ENCODE measurements at regions not wholly inside any gene's neighbourhood (a gene's known extent, or its start where the extent isn't known, plus 50 kb on each side); places are given as distances from the start of the nearest gene placed in this dataset.

GRCh38 chr11:115005663-115006062, 327.3 kb downstream of the NXPE2 start:
- Histone ChIP-seq H3K4me3 (no peak overlapping the region), H3K36me3 (no peaks in the 10 kb centered on the region), H3K27ac (no peak overlapping the region), H3K9me3 (peaks cover 0 to 5% (median 0%) of the 10 kb centered on the region in 3 donors), H3K4me1 (no peaks in the 10 kb centered on the region), H3K27me3 (no peaks in the 10 kb centered on the region)
- no peak for DNase-seq
- intact Hi-C loops (cut with DNase I; ENCODE audit: low total_unique reads), result no loop called here
- TF ChIP-seq CTCF (IDR thresholded peaks at IDR 0.05), result no peak

GRCh38 chr11:115007851-115008250, 329.5 kb downstream of the NXPE2 start:
- DNase-seq, result no peak

GRCh38 chr11:115008799-115009198, 330.5 kb downstream of the NXPE2 start:
- Histone ChIP-seq H3K9me3 (no peaks in the 10 kb centered on the region), H3K4me1 (no peaks in the 10 kb centered on the region), H3K27me3 (no peaks in the 10 kb centered on the region), H3K27ac (no peak overlapping the region), H3K36me3 (no peaks in the 10 kb centered on the region), H3K4me3 (no peak overlapping the region)
- intact Hi-C loops (cut with DNase I; ENCODE audit: low total_unique reads), result no loop called here
- TF ChIP-seq CTCF (IDR thresholded peaks at IDR 0.05), result no peak
- no peak for DNase-seq

More at GRCh38 chr11:115007851-115008250, 329.5 kb downstream of the NXPE2 start:
- no peak for TF ChIP-seq CTCF (IDR thresholded peaks at IDR 0.05)
- intact Hi-C loops (cut with DNase I; ENCODE audit: low total_unique reads), result no loop called here
- no peaks in the 10 kb centered on the region for H3K36me3 ChIP-seq
- no peaks in the 10 kb centered on the region for H3K4me1 ChIP-seq
- no peaks in the 10 kb centered on the region for H3K27me3 ChIP-seq
- H3K9me3 ChIP-seq, result no peaks in the 10 kb centered on the region
- no peak overlapping the region for H3K27ac ChIP-seq
- H3K4me3 ChIP-seq, result no peak overlapping the region

- no peaks in the 10 kb centered on the region for H3K27me3 ChIP-seq
- H3K36me3 ChIP-seq, result no peaks in the 10 kb centered on the region
- no peak for TF ChIP-seq CTCF (IDR thresholded peaks at IDR 0.05)
- no peak overlapping the region for H3K4me3 ChIP-seq
- no peaks in the 10 kb centered on the region for H3K4me1 ChIP-seq
- H3K9me3 ChIP-seq, result peaks cover 0 to 17% (median 8%) of the 10 kb centered on the region in 3 donors
- intact Hi-C loops (cut with DNase I; ENCODE audit: low total_unique reads), result no loop called here
- DNase-seq, result no peak
- no peak overlapping the region for H3K27ac ChIP-seq
Observed at GRCh38 chr11:115017529-115017928, 339.2 kb downstream of the NXPE2 start.

- H3K27ac ChIP-seq, result no peak overlapping the region
- no peaks in the 10 kb centered on the region for H3K9me3 ChIP-seq
- H3K4me1 ChIP-seq, result no peaks in the 10 kb centered on the region
- no peaks in the 10 kb centered on the region for H3K36me3 ChIP-seq
- intact Hi-C loops (cut with DNase I; ENCODE audit: low total_unique reads), result no loop called here
- H3K27me3 ChIP-seq, result no peaks in the 10 kb centered on the region
- no peak for TF ChIP-seq CTCF (IDR thresholded peaks at IDR 0.05)
- H3K4me3 ChIP-seq, result no peak overlapping the region
- no peak for DNase-seq
Observed at GRCh38 chr11:115030166-115030565, 351.8 kb downstream of the NXPE2 start.

Measured in tibial artery (tissue), 4 donors.